Kidney epithelial cell (primary cell): ENCODE measurements at regions not wholly inside any gene's neighbourhood (a gene's known extent, or its start where the extent isn't known, plus 50 kb on each side); places are given as distances from the start of the nearest gene placed in this dataset.

Experiments
- DNase-seq: peaks from one replicate; pipeline ENCODE4 v3.0.0-alpha.2; 2010; ENCODE audit warnings: low read depth
- H3K27me3 ChIP-seq: 2 replicates; pipeline ENCODE4 v1.6.0; 2011; ENCODE audit warnings: low read length; ENCODE audit not compliant: control insufficient read depth, insufficient read depth
- H3K36me3 ChIP-seq: 2 replicates; pipeline ENCODE4 v1.5.1; 2011; ENCODE audit warnings: low read length; ENCODE audit not compliant: control insufficient read depth, insufficient read depth
- H3K4me3 ChIP-seq: 2 replicates; pipeline ENCODE4 v1.5.1; 2011; ENCODE audit warnings: low read depth, mild to moderate bottlenecking, control low read depth, low read length
- CTCF ChIP-seq: IDR thresholded peaks from 2 replicates; pipeline ENCODE4 v1.5.1; 2011; ENCODE audit warnings: mild to moderate bottlenecking, moderate library complexity, low read length, control low read depth, inconsistent platforms; ENCODE audit not compliant: insufficient read depth, poor library complexity, severe bottlenecking

DNA sequence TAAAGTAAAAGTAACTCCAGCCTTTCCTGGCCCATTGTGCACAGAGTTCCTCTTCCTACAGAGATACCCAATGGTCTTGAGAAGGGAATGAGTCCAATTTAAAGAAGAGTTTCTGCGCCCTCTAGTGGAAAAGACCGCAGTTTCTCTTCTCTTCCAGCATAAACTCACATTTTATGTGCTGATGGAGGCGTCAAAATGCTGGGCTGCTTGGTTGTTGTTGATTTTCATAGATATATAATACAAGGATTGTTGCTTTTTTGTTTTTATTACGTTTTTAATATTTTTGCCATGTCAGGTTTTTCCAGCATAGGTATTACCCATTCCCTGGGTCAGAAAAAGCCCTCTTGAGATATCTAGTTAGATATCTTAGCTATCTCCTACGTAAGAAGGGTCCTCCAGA is 356.9 kb upstream of the STXBP6 start:
- Histone ChIP-seq H3K4me3 (no peak overlapping the region), H3K36me3 (no peaks in the 10 kb centered on the region), H3K27me3 (no peaks in the 10 kb centered on the region)
- DNase-seq = no peak
- TF ChIP-seq CTCF = peak; percentile 44

DNA sequence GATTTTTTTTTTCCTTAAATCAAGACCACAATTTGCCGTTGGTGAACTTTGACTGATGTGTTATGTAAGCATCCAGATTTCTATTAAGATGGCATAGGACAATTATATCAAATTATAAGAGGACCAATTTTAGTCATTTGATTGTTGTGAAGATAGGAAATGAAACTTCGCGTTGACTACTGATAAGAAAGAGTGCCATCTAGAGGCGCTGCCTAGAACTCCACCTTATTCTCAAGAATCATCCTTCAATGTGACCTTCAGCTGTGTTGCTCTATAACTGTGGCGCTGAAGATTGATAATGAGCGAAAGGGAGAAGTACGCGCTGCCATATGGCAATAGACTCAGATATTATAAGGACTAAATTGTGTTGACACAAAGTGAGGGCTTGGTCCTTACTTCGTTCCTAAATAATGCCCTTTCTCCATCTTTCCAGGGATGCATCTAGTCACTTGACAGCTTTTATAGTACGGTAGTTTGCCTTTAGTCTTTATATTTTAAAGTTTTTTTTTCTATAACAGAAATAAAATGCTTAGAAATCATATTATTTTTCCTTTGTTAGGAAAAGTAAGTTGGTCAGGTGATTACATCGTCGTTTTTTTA is 350.8 kb upstream of the STXBP6 start:
- DNase-seq = no peak
- H3K36me3 ChIP-seq = no peaks in the 10 kb centered on the region
- TF ChIP-seq CTCF = peak; percentile 82
- H3K27me3 ChIP-seq = no peaks in the 10 kb centered on the region
- H3K4me3 ChIP-seq = no peak overlapping the region

DNA sequence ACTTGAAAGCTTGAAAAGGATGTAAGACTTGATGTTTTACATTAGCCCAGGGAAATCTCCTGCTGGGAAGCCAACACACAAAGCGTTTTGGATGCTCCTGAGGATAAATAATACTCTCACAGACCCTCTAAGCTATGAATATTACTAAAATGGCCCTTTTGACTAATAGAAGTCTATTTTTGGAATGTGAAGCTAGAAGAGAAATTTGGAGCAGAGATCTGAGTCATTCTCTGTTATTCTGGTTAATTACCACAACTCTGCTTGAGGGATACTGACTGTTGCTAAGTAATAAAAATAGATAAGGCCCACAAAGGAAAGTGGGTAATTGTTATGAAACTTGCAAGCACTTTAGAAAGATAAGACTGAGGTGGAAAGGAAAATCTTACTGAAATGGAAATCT is 346.2 kb upstream of the STXBP6 start:
- no peak overlapping the region for H3K4me3 ChIP-seq
- DNase-seq = no peak
- TF ChIP-seq CTCF = no peak
- H3K36me3 ChIP-seq = no peaks in the 10 kb centered on the region
- no peaks in the 10 kb centered on the region for H3K27me3 ChIP-seq

GRCh38 chr14:25394791-25395391 is 344.9 kb upstream of the STXBP6 start:
- Histone ChIP-seq H3K27me3 (no peaks in the 10 kb centered on the region), H3K4me3 (no peak overlapping the region), H3K36me3 (no peaks in the 10 kb centered on the region)
- TF ChIP-seq CTCF = no peak
- no peak for DNase-seq

GRCh38 chr14:25394356-25394755 is 344.4 kb upstream of the STXBP6 start:
- H3K4me3 ChIP-seq = no peak overlapping the region
- H3K27me3 ChIP-seq = no peaks in the 10 kb centered on the region
- no peak for DNase-seq
- TF ChIP-seq CTCF = no peak
- no peaks in the 10 kb centered on the region for H3K36me3 ChIP-seq

- H3K27me3 ChIP-seq = no peaks in the 10 kb centered on the region
- no peak for TF ChIP-seq CTCF
- no peak for DNase-seq
- no peak overlapping the region for H3K4me3 ChIP-seq
- H3K36me3 ChIP-seq = no peaks in the 10 kb centered on the region
Observed at GRCh38 chr14:25389948-25390347, 340.0 kb upstream of the STXBP6 start.
